UCSD-AML1 (cell line): ENCODE measurements at regions not wholly inside any gene's neighbourhood (a gene's known extent, or its start where the extent isn't known, plus 50 kb on each side); places are given as distances from the start of the nearest gene placed in this dataset.

Source experiments
- DNase-seq: peaks from one replicate; lab custom pipeline; 2025; ENCODE audit not compliant: unreplicated experiment; lab: John Stamatoyannopoulos, UW

GRCh38 chr19:30757104-30757836 lies 385.1 kb downstream of the ZNF536 start:
- DNase-seq, result no peak

GRCh38 chr19:30755581-30755980 lies 383.4 kb downstream of the ZNF536 start:
- DNase-seq, result no peak

- DNase-seq, result no peak
Measured at GRCh38 chr19:30754162-30754561, 382.0 kb downstream of the ZNF536 start.

- DNase-seq, result no peak
Measured at GRCh38 chr19:30752876-30753275, 380.7 kb downstream of the ZNF536 start.

- DNase-seq, result no peak
Measured at GRCh38 chr19:30752201-30752600, 380.0 kb downstream of the ZNF536 start.

- DNase-seq, result no peak
Measured at GRCh38 chr19:30745476-30745985, 373.3 kb downstream of the ZNF536 start.

- no peak for DNase-seq
Measured at GRCh38 chr19:30744741-30745475, 372.7 kb downstream of the ZNF536 start.

GRCh38 chr19:30743702-30744101 lies 371.5 kb downstream of the ZNF536 start:
- DNase-seq, result no peak

GRCh38 chr19:30743011-30743410 lies 370.8 kb downstream of the ZNF536 start:
- DNase-seq, result no peak

- DNase-seq, result no peak
Measured at GRCh38 chr19:30742406-30742938, 370.3 kb downstream of the ZNF536 start.

- no peak for DNase-seq
Measured at GRCh38 chr19:30741566-30741965, 369.4 kb downstream of the ZNF536 start.

- DNase-seq, result no peak
Measured at GRCh38 chr19:30739394-30739793, 367.2 kb downstream of the ZNF536 start.

- DNase-seq, result no peak
Measured at GRCh38 chr19:30738047-30738446, 365.9 kb downstream of the ZNF536 start.

GRCh38 chr19:30734669-30735068 lies 362.5 kb downstream of the ZNF536 start:
- no peak for DNase-seq

GRCh38 chr19:30733826-30734550 lies 361.8 kb downstream of the ZNF536 start:
- no peak for DNase-seq

- DNase-seq, result no peak
Measured at GRCh38 chr19:30731591-30731990, 359.4 kb downstream of the ZNF536 start.

GRCh38 chr19:30729451-30729850 lies 357.3 kb downstream of the ZNF536 start:
- DNase-seq, result no peak

GRCh38 chr19:30722761-30723160 lies 350.6 kb downstream of the ZNF536 start:
- no peak for DNase-seq

GRCh38 chr19:30722186-30722585 lies 350.0 kb downstream of the ZNF536 start:
- no peak for DNase-seq

- DNase-seq, result no peak
Measured at GRCh38 chr19:30719999-30720345, 347.8 kb downstream of the ZNF536 start.

GRCh38 chr19:30719189-30719998 lies 347.2 kb downstream of the ZNF536 start:
- DNase-seq, result peak; percentile 43
